ENCODE measurements at regions not wholly inside any gene's neighbourhood (a gene's known extent, or its start where the extent isn't known, plus 50 kb on each side); places are given as distances from the start of the nearest gene placed in this dataset.

- ChIA-PET CTCF (no interaction called here), POLR2A (no interaction called here)
- in situ Hi-C loops (cut with HindIII; ENCODE audit: low pct_unique_long_range_greater_than_20kb, low sequenced_read_pairs), result no loop called here
- DNase-seq (ENCODE audit: low read depth, low spot score) (no peak), ATAC-seq (no peak)
- no TSS peak for BruUV-seq (replicated peaks)
- Histone ChIP-seq H3K4me3 (ENCODE audit: low read depth in 2 of 2, low read length in 2 of 2) (no peak overlapping the region), H3K9me3 (ENCODE audit: control insufficient read depth, insufficient read depth, low read depth, low read length) (no peaks in the 10 kb centered on the region), H3K27me3 (ENCODE audit: control insufficient read depth, insufficient read depth, low read length) (no peaks in the 10 kb centered on the region; the same call in 1 of the 2 replicates), H3K4me1 (ENCODE audit: control insufficient read depth, insufficient read depth, low read length) (no peaks in the 10 kb centered on the region), H3K36me3 (ENCODE audit: control insufficient read depth, insufficient read depth, low read length) (no peaks in the 10 kb centered on the region), H3K27ac (ENCODE audit: low read length) (no peak overlapping the region)
- intact Hi-C loops (cut with micrococcal nuclease; ENCODE audit: unreplicated experiment), result no loop called here
- TF ChIP-seq SIN3A (IDR thresholded peaks at IDR 0.05; ENCODE audit: borderline replicate concordance, insufficient read depth, low read depth, low read length) (no peak), POLR2AphosphoS5 (IDR thresholded peaks at IDR 0.05; ENCODE audit: low read depth, low read length) (no peak), TCF7L2 (IDR thresholded peaks at IDR 0.05; ENCODE audit: low read depth, low read length) (no peak), REST (IDR thresholded peaks at IDR 0.05; ENCODE audit: insufficient read depth in 1 of 2, low read depth in 2 of 2, low read length in 1 of 2) (no peak), CTCF (IDR thresholded peaks at IDR 0.05) (no peak)
Observed at GRCh38 chr9:131800843-131801242, 61.0 kb upstream of the RAPGEF1 start.

DNA sequence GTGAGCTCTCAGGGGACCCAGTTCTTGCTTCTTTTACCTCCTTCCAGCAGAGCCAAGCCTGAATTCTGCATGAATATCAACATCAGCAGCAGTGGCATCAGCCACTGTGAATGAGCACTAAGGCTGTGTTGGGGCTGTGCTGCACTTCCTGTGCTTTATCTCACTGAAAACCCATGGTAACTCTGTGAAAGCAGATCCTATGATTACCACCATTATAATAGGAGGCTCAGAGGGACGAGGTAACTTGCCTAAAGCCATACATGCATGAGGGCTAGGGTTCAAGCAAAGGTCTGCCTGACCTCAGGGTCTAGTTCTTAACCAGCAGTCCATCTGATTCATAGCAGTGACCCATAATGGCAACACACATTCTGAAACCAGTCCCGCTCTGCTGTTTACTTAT, 60.5 kb upstream of the RAPGEF1 start:
- ATAC-seq, result no peak
- no peaks in the 10 kb centered on the region for H3K9me3 ChIP-seq (ENCODE audit: control insufficient read depth, insufficient read depth, low read depth, low read length)
- ChIA-PET POLR2A (no interaction called here), CTCF (no interaction called here)
- intact Hi-C loops (cut with micrococcal nuclease; ENCODE audit: unreplicated experiment), result no loop called here
- no peak for DNase-seq (ENCODE audit: low read depth, low spot score)
- no peaks in the 10 kb centered on the region for H3K4me1 ChIP-seq (ENCODE audit: control insufficient read depth, insufficient read depth, low read length)
- in situ Hi-C loops (cut with HindIII; ENCODE audit: low pct_unique_long_range_greater_than_20kb, low sequenced_read_pairs), result no loop called here
- no peaks in the 10 kb centered on the region; the same call in 1 of the 2 replicates for H3K27me3 ChIP-seq (ENCODE audit: control insufficient read depth, insufficient read depth, low read length)
- no peaks in the 10 kb centered on the region for H3K36me3 ChIP-seq (ENCODE audit: control insufficient read depth, insufficient read depth, low read length)
- no peak overlapping the region for H3K4me3 ChIP-seq (ENCODE audit: low read depth in 2 of 2, low read length in 2 of 2)
- BruUV-seq (replicated peaks), result no TSS peak
- no peak for TF ChIP-seq CTCF (IDR thresholded peaks at IDR 0.05)
- TF ChIP-seq POLR2AphosphoS5 (IDR thresholded peaks at IDR 0.05; ENCODE audit: low read depth, low read length), result no peak
- TF ChIP-seq REST (IDR thresholded peaks at IDR 0.05; ENCODE audit: insufficient read depth in 1 of 2, low read depth in 2 of 2, low read length in 1 of 2), result no peak
- TF ChIP-seq SIN3A (IDR thresholded peaks at IDR 0.05; ENCODE audit: borderline replicate concordance, insufficient read depth, low read depth, low read length), result no peak
- no peak for TF ChIP-seq TCF7L2 (IDR thresholded peaks at IDR 0.05; ENCODE audit: low read depth, low read length)
- H3K27ac ChIP-seq (ENCODE audit: low read length), result no peak overlapping the region

Data from Panc1 (cell line).